ENCODE measurements at regions not wholly inside any gene's neighbourhood (a gene's known extent, or its start where the extent isn't known, plus 50 kb on each side); places are given as distances from the start of the nearest gene placed in this dataset.

- TF ChIP-seq CTCF (IDR thresholded peaks at IDR 0.05 in 8 of 11, conservative IDR thresholded peaks at IDR 0.05 in 3 of 11) (no peak), POLR2A (IDR thresholded peaks at IDR 0.05) (no peak), POLR2AphosphoS5 (IDR thresholded peaks at IDR 0.05) (no peak)
Observed at GRCh38 chr6:23989885-23990533, 136.0 kb upstream of the NRSN1 start.
